NB4 (cell line): ENCODE measurements at regions not wholly inside any gene's neighbourhood (a gene's known extent, or its start where the extent isn't known, plus 50 kb on each side); places are given as distances from the start of the nearest gene placed in this dataset.

Source experiments
- DNase-seq: peaks from one replicate; pipeline ENCODE4 v3.0.0; 2010; ENCODE audit warnings: low read depth
- H3K4me3 ChIP-seq: one replicate; pipeline ENCODE4 v1.5.1; 2011; ENCODE audit warnings: mild to moderate bottlenecking, low read depth, low read length, moderate library complexity
- CTCF ChIP-seq: IDR thresholded peaks from one replicate; pipeline ENCODE4 v1.5.1; 2012; ENCODE audit warnings: low read depth, low read length
- MYC ChIP-seq: IDR thresholded peaks from 2 replicates; pipeline ENCODE4 v1.6.1; 2011; ENCODE audit warnings: low read depth, low read length
- POLR2A ChIP-seq: IDR thresholded peaks from 2 replicates; pipeline ENCODE4 v1.6.1; 2011; ENCODE audit warnings: mild to moderate bottlenecking; ENCODE audit not compliant: insufficient read length; ENCODE audit errors: extremely low read depth
- TF ChIP-seq, protein P1 (sequence below): IDR thresholded peaks from 2 replicates; pipeline ENCODE4 v1.6.1; 2011; ENCODE audit warnings: low read depth, low read length

DNA sequence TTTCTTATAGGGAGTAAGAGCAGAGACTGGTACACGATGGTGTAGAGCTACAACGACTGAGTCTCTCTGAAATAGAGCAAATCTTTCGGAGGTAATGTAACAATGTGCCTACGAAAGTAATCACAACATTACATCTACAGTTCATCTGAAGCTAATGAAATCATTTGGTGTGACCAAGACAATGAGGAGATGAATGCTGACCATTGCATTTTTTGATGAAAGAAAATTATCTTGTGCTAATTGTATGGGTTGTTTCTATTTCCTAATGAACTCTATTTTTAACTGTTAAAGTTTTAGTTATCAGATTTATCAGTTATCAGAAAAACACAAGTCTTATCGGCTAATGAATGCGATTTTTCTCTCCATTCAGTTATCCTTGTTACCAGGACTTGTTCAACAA lies 913.4 kb downstream of the SLITRK6 start:
- TF ChIP-seq POLR2A (no peak), MYC (no peak), CTCF (no peak)
- TF ChIP-seq, protein P1, sequence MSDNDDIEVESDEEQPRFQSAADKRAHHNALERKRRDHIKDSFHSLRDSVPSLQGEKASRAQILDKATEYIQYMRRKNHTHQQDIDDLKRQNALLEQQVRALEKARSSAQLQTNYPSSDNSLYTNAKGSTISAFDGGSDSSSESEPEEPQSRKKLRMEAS: no peak
- DNase-seq: no peak
- H3K4me3 ChIP-seq: no peak overlapping the region

DNA sequence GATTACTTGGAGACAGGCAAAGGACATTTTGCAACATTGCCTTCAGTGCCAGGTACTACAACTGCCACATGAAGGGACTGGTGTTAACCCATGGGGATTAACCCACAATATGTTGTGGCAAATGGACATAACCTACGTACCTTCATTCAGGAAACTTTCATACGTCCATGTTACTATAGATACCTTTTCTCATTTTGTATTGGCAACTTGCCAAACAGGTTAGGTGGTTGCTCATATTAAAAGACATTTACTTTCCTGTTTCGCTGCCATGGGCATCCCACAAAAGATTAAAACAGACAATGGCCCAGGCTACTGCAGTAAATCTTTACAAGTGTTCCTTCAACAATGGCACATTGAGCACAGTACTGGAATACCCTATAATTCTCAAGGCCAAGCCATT lies 925.3 kb downstream of the SLITRK6 start:
- no peak for DNase-seq
- TF ChIP-seq POLR2A (no peak), CTCF (no peak), MYC (no peak)
- TF ChIP-seq, protein P1: no peak
- H3K4me3 ChIP-seq: no peak overlapping the region

DNA sequence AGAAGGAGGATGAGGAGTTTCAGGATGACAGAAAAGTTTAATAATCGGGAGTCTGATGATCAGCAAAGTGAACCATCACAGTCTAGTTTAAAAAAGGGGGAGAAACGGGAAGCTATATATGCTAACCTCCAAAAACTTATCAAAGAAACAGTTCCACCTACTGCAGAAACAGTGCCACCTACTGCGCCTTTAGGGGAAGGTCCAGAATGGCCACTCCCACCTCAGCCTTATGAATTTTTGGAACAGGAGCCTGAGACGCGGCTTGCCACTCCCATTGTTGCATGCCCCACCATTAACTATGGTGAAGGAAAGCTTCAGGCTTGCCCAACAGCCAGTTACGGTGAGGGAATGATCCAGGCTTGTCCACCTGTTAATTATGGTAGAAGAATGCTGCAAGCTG lies 929.0 kb downstream of the SLITRK6 start:
- no peak overlapping the region for H3K4me3 ChIP-seq
- TF ChIP-seq CTCF (peak; percentile 53), MYC (no peak)
- TF ChIP-seq, protein P1: no peak
- DNase-seq: peak; percentile 48

DNA sequence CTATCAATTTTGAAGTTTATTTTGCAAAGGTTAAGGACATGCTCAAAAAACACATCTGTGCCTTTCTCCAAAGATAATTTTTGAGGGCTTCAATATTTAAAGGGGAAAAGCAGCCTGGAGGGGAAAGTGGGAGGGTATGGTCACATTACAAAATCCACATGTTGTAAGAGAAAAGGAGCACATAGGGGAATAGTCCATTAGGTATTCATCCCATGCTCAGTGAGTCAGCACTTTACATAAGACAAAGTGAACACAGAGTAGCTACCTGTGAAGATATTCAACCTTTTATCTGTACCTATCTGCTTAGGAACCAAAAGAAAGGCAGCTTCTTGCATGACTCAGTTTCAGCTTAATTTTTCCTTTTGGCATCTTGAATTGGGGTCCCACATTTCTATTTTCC lies 932.0 kb downstream of the SLITRK6 start:
- DNase-seq: no peak
- TF ChIP-seq MYC (no peak), POLR2A (no peak), CTCF (no peak)
- TF ChIP-seq, protein P1: no peak
- H3K4me3 ChIP-seq: no peak overlapping the region

DNA sequence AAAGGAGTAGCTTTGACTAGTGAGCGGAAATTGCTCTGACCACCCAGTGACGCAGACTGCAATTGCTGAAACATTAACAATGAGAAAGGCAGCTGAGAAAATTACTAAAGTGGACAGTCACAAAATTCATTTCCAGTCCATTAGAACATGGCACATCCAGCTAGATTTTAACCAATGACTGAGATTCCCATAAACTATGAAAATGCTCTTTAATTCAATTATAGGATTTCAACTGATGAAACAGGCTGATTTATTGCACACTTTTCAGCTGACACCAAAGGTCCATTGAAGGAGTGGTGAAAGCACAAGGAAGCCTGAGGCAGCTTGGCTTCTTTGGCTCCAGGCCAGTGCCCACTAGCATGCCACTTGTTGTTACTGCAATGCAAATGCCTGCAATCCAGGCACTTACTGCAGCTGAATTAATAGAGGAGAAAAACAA lies 933.4 kb downstream of the SLITRK6 start:
- TF ChIP-seq MYC (no peak), CTCF (no peak), POLR2A (no peak)
- TF ChIP-seq, protein P1: no peak
- no peak for DNase-seq
- no peak overlapping the region for H3K4me3 ChIP-seq

- TF ChIP-seq CTCF (no peak), POLR2A (no peak), MYC (no peak)
- TF ChIP-seq, protein P1: no peak
- H3K4me3 ChIP-seq: no peak overlapping the region
- no peak for DNase-seq
Observed at GRCh38 chr13:84864341-84864740, 934.9 kb downstream of the SLITRK6 start.
